ENCODE measurements at regions not wholly inside any gene's neighbourhood (a gene's known extent, or its start where the extent isn't known, plus 50 kb on each side); places are given as distances from the start of the nearest gene placed in this dataset.

DNA sequence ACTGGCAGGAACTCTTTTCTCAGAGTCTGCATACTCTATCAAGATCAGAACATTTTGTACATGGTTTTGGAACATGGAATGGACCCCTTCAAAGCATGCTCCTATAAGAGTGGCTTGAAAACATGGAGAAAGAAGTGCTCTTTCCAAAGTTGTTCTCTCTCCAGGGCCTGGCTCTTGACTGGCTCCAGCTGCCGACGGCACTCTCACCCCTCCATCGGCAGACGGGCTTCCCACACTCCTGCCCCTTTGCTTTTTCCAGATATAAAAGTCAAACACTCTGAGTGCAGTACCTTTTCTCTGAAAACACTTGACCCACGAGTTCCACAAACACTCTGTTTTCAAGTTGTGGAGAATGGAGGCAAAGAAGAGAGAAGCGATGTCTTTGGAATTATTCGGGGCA is 72.5 kb upstream of the ONECUT1 start:
- TF ChIP-seq JUND (IDR thresholded peaks at IDR 0.05): no peak
- no peak for TF ChIP-seq EZH2 (IDR thresholded peaks at IDR 0.05)
- TF ChIP-seq RAD21 (IDR thresholded peaks at IDR 0.05; ENCODE audit: low read depth): no peak
- TF ChIP-seq POLR2AphosphoS5 (IDR thresholded peaks at IDR 0.05; ENCODE audit: low read depth, low read length): no peak
- TF ChIP-seq, protein P1, sequence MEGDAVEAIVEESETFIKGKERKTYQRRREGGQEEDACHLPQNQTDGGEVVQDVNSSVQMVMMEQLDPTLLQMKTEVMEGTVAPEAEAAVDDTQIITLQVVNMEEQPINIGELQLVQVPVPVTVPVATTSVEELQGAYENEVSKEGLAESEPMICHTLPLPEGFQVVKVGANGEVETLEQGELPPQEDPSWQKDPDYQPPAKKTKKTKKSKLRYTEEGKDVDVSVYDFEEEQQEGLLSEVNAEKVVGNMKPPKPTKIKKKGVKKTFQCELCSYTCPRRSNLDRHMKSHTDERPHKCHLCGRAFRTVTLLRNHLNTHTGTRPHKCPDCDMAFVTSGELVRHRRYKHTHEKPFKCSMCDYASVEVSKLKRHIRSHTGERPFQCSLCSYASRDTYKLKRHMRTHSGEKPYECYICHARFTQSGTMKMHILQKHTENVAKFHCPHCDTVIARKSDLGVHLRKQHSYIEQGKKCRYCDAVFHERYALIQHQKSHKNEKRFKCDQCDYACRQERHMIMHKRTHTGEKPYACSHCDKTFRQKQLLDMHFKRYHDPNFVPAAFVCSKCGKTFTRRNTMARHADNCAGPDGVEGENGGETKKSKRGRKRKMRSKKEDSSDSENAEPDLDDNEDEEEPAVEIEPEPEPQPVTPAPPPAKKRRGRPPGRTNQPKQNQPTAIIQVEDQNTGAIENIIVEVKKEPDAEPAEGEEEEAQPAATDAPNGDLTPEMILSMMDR (IDR thresholded peaks at IDR 0.05 in 2 of 3, conservative IDR thresholded peaks at IDR 0.05 in 1 of 3; ENCODE audit: borderline replicate concordance in 1 of 3, insufficient read depth in 1 of 3, low read depth in 2 of 3, low read length in 2 of 3): no peak
- TF ChIP-seq POLR2A (IDR thresholded peaks at IDR 0.05; ENCODE audit: borderline replicate concordance, extremely low read depth, insufficient read depth, insufficient read length): no peak
- no peak for TF ChIP-seq MAX (IDR thresholded peaks at IDR 0.05)
- no peak for TF ChIP-seq CEBPB (IDR thresholded peaks at IDR 0.05; ENCODE audit: low read depth)
